Muscle of leg (tissue), 3 donors: ENCODE measurements at regions not wholly inside any gene's neighbourhood (a gene's known extent, or its start where the extent isn't known, plus 50 kb on each side); places are given as distances from the start of the nearest gene placed in this dataset.

Experiments
- DNase-seq: peaks from one replicate; pipeline ENCODE4 v3.0.0; 2013
- H3K27ac ChIP-seq: one replicate; pipeline ENCODE4 v1.5.1; 2013; ENCODE audit warnings: mild to moderate bottlenecking, low read length, control low read depth
- H3K27me3 ChIP-seq: one replicate; pipeline ENCODE4 v1.6.1; 2013; ENCODE audit warnings: low read length; ENCODE audit not compliant: control insufficient read depth, insufficient read depth
- H3K36me3 ChIP-seq: one replicate; pipeline ENCODE4 v1.6.1; 2013; ENCODE audit warnings: low read length; ENCODE audit not compliant: control insufficient read depth, insufficient read depth
- H3K4me1 ChIP-seq: one replicate; pipeline ENCODE4 v1.6.1; 2013; ENCODE audit warnings: low read length; ENCODE audit not compliant: control insufficient read depth, insufficient read depth
- H3K4me3 ChIP-seq: one replicate; pipeline ENCODE4 v1.5.1; 2013; ENCODE audit warnings: low read length, control low read depth
- H3K9me3 ChIP-seq: replicated peaks from 2 replicates; pipeline ENCODE4 v1.6.1; 2013; ENCODE audit warnings: low read depth, low read length; ENCODE audit not compliant: control insufficient read depth
- WGBS: methylation state at CpG from one replicate; pipeline ENCODE4 v1.1.5; 2013; ENCODE audit warnings: missing lambda C conversion rate; ENCODE audit not compliant: insufficient coverage; 5-methylcytosine and 5-hydroxymethylcytosine counted together

GRCh38 chr15:35168464-35168863 is 83.4 kb upstream of the NANOGP8 start:
- H3K9me3 ChIP-seq, result no peaks in the 10 kb centered on the region
- H3K27me3 ChIP-seq, result no peaks in the 10 kb centered on the region
- H3K4me1 ChIP-seq, result no peaks in the 10 kb centered on the region
- H3K4me3 ChIP-seq, result no peak overlapping the region
- no peaks in the 10 kb centered on the region for H3K36me3 ChIP-seq
- peak; percentile 14 for DNase-seq
- no peak overlapping the region for H3K27ac ChIP-seq
- no CpG with 5 or more reads among the region's 4 CpGs for WGBS

GRCh38 chr15:35167675-35168074 is 82.6 kb upstream of the NANOGP8 start:
- H3K27me3 ChIP-seq, result no peaks in the 10 kb centered on the region
- H3K4me3 ChIP-seq, result no peak overlapping the region
- WGBS, result no CpG with 5 or more reads among the region's 2 CpGs
- H3K4me1 ChIP-seq, result no peaks in the 10 kb centered on the region
- no peak for DNase-seq
- H3K36me3 ChIP-seq, result no peaks in the 10 kb centered on the region
- H3K9me3 ChIP-seq, result no peaks in the 10 kb centered on the region
- no peak overlapping the region for H3K27ac ChIP-seq

GRCh38 chr15:35166730-35167359 is 81.8 kb upstream of the NANOGP8 start:
- WGBS, result no CpG with 5 or more reads among the region's 3 CpGs
- no peaks in the 10 kb centered on the region for H3K9me3 ChIP-seq
- no peak overlapping the region for H3K27ac ChIP-seq
- no peaks in the 10 kb centered on the region for H3K36me3 ChIP-seq
- no peaks in the 10 kb centered on the region for H3K4me1 ChIP-seq
- H3K27me3 ChIP-seq, result no peaks in the 10 kb centered on the region
- DNase-seq, result no peak
- H3K4me3 ChIP-seq, result no peak overlapping the region

GRCh38 chr15:35161694-35162093 is 76.6 kb upstream of the NANOGP8 start:
- no CpG with 5 or more reads among the region's 1 CpG for WGBS
- H3K36me3 ChIP-seq, result no peaks in the 10 kb centered on the region
- H3K4me1 ChIP-seq, result no peaks in the 10 kb centered on the region
- no peak overlapping the region for H3K4me3 ChIP-seq
- H3K27ac ChIP-seq, result no peak overlapping the region
- no peaks in the 10 kb centered on the region for H3K27me3 ChIP-seq
- DNase-seq, result no peak
- no peaks in the 10 kb centered on the region for H3K9me3 ChIP-seq

GRCh38 chr15:35159170-35159569 is 74.1 kb upstream of the NANOGP8 start:
- 100% methylated on average over 2 of the region's 2 CpGs for WGBS
- no peak overlapping the region for H3K27ac ChIP-seq

GRCh38 chr15:35151782-35152181 is 66.7 kb upstream of the NANOGP8 start:
- H3K4me3 ChIP-seq, result no peak overlapping the region
- H3K4me1 ChIP-seq, result no peaks in the 10 kb centered on the region
- no peak for DNase-seq
- no peak overlapping the region for H3K27ac ChIP-seq
- no CpG with 5 or more reads among the region's 8 CpGs for WGBS
- no peaks in the 10 kb centered on the region for H3K27me3 ChIP-seq
- no peaks in the 10 kb centered on the region for H3K36me3 ChIP-seq
- H3K9me3 ChIP-seq, result no peaks in the 10 kb centered on the region

More at GRCh38 chr15:35159170-35159569, 74.1 kb upstream of the NANOGP8 start:
- no peak for DNase-seq
- H3K27me3 ChIP-seq, result no peaks in the 10 kb centered on the region
- no peaks in the 10 kb centered on the region for H3K4me1 ChIP-seq
- H3K9me3 ChIP-seq, result no peaks in the 10 kb centered on the region
- H3K4me3 ChIP-seq, result no peak overlapping the region
- no peaks in the 10 kb centered on the region for H3K36me3 ChIP-seq

- Histone ChIP-seq H3K4me1 (no peaks in the 10 kb centered on the region), H3K4me3 (no peak overlapping the region), H3K27me3 (no peaks in the 10 kb centered on the region), H3K9me3 (no peaks in the 10 kb centered on the region), H3K27ac (no peak overlapping the region), H3K36me3 (no peaks in the 10 kb centered on the region)
- no peak for DNase-seq
- WGBS, result no CpG with 5 or more reads among the region's 2 CpGs
Measured at GRCh38 chr15:35151381-35151780, 66.3 kb upstream of the NANOGP8 start.

- H3K27ac ChIP-seq, result no peak overlapping the region
- WGBS, result 40% methylated on average over 1 of the region's 3 CpGs
- DNase-seq, result peak; percentile 84
- H3K4me1 ChIP-seq, result no peaks in the 10 kb centered on the region
- no peaks in the 10 kb centered on the region for H3K27me3 ChIP-seq
- no peak overlapping the region for H3K4me3 ChIP-seq
- no peaks in the 10 kb centered on the region for H3K36me3 ChIP-seq
- H3K9me3 ChIP-seq, result no peaks in the 10 kb centered on the region
Measured at GRCh38 chr15:35150361-35150760, 65.3 kb upstream of the NANOGP8 start.

- DNase-seq, result no peak
- no peaks in the 10 kb centered on the region for H3K36me3 ChIP-seq
- H3K4me1 ChIP-seq, result no peaks in the 10 kb centered on the region
- H3K9me3 ChIP-seq, result no peaks in the 10 kb centered on the region
- no peaks in the 10 kb centered on the region for H3K27me3 ChIP-seq
- no CpG with 5 or more reads among the region's 1 CpG for WGBS
- no peak overlapping the region for H3K4me3 ChIP-seq
- no peak overlapping the region for H3K27ac ChIP-seq
Measured at GRCh38 chr15:35145336-35145735, 60.2 kb upstream of the NANOGP8 start.

- Histone ChIP-seq H3K4me1 (no peaks in the 10 kb centered on the region), H3K27ac (no peak overlapping the region), H3K36me3 (no peaks in the 10 kb centered on the region), H3K9me3 (no peaks in the 10 kb centered on the region), H3K4me3 (no peak overlapping the region), H3K27me3 (no peaks in the 10 kb centered on the region)
- WGBS, result 60% methylated on average over 2 of the region's 3 CpGs
- DNase-seq, result peak; percentile 4
Measured at GRCh38 chr15:35142578-35142977, 57.5 kb upstream of the NANOGP8 start.
